ENCODE measurements at regions not wholly inside any gene's neighbourhood (a gene's known extent, or its start where the extent isn't known, plus 50 kb on each side); places are given as distances from the start of the nearest gene placed in this dataset.
A peak's percentile ranks its signal among the peaks of the same experiment; 100 is the strongest.
"Not testable (repeated sequence)": the region's sequence is repeated elsewhere in the genome, so short reads cannot be mapped to it uniquely, and the experiment has no call there.

- DNase-seq = no peak
These were observed 100.1 kb downstream of the EIF4E start for GRCh38 chr4:98828801-98829200.

GRCh38 chr4:98827661-98828060 lies 101.3 kb downstream of the EIF4E start:
- DNase-seq = no peak

- no peak for DNase-seq
These were observed 106.8 kb downstream of the EIF4E start for GRCh38 chr4:98822144-98822543.

GRCh38 chr4:98818116-98818515 lies 110.8 kb downstream of the EIF4E start:
- not testable (repeated sequence) for DNase-seq

GRCh38 chr4:98816816-98817215 lies 112.1 kb downstream of the EIF4E start:
- no peak for DNase-seq

GRCh38 chr4:98816386-98816785 lies 112.5 kb downstream of the EIF4E start:
- no peak for DNase-seq

- no peak for DNase-seq
These were observed 124.5 kb downstream of the EIF4E start for GRCh38 chr4:98804403-98804802.

GRCh38 chr4:98803251-98803650 lies 125.7 kb downstream of the EIF4E start:
- no peak for DNase-seq

- peak; percentile 60 for DNase-seq
These were observed 126.1 kb downstream of the EIF4E start for GRCh38 chr4:98802770-98803198.

GRCh38 chr4:98801259-98801725 lies 127.6 kb downstream of the EIF4E start:
- no peak for DNase-seq

- peak; percentile 16 for DNase-seq
These were observed 131.9 kb downstream of the EIF4E start for GRCh38 chr4:98796991-98797390.

GRCh38 chr4:98794565-98795205 lies 134.2 kb downstream of the EIF4E start:
- no peak for DNase-seq

- DNase-seq = peak; percentile 91
These were observed 135.2 kb upstream of the TSPAN5 start for GRCh38 chr4:98793658-98794057.

- no peak for DNase-seq
These were observed 128.5 kb upstream of the TSPAN5 start for GRCh38 chr4:98786866-98787265.

- DNase-seq = no peak
These were observed 126.7 kb upstream of the TSPAN5 start for GRCh38 chr4:98784947-98785706.

GRCh38 chr4:98781641-98782357 lies 123.4 kb upstream of the TSPAN5 start:
- DNase-seq = no peak

- no peak for DNase-seq
These were observed 122.5 kb upstream of the TSPAN5 start for GRCh38 chr4:98780926-98781325.

- no peak for DNase-seq
These were observed 120.7 kb upstream of the TSPAN5 start for GRCh38 chr4:98779088-98779487.

GRCh38 chr4:98778206-98778605 lies 119.8 kb upstream of the TSPAN5 start:
- DNase-seq = no peak

GRCh38 chr4:98775672-98776071 lies 117.3 kb upstream of the TSPAN5 start:
- DNase-seq = no peak

- DNase-seq = no peak
These were observed 115.2 kb upstream of the TSPAN5 start for GRCh38 chr4:98773638-98774037.

- no peak for DNase-seq
These were observed 113.7 kb upstream of the TSPAN5 start for GRCh38 chr4:98771959-98772632.

GRCh38 chr4:98765771-98766170 lies 107.4 kb upstream of the TSPAN5 start:
- DNase-seq = no peak
